DOHH2 (cell line): ENCODE measurements at regions not wholly inside any gene's neighbourhood (a gene's known extent, or its start where the extent isn't known, plus 50 kb on each side); places are given as distances from the start of the nearest gene placed in this dataset.
"Not testable (repeated sequence)": the region's sequence is repeated elsewhere in the genome, so short reads cannot be mapped to it uniquely, and the experiment has no call there.

Source experiments
- H3F3A ChIP-seq: fragments of 200-600 bp; sonication (generic), shearing (Covaris generic); 2 replicates; pipeline ENCODE4 v1.6.0; 2016; ENCODE audit warnings: antibody characterized with exemption, mild to moderate bottlenecking; ENCODE audit not compliant: control insufficient read depth, insufficient read depth
- H3K27ac ChIP-seq: fragments of 200-600 bp; sonication (generic); 2 replicates; pipeline ENCODE4 v1.5.1; 2014; ENCODE audit warnings: low read depth, mild to moderate bottlenecking, low read length, moderate library complexity
- H3K27me3 ChIP-seq: fragments of 200-600 bp; sonication (generic); 2 replicates; pipeline ENCODE4 v1.6.1; 2014; ENCODE audit warnings: mild to moderate bottlenecking, low read length, mixed read lengths; ENCODE audit not compliant: control insufficient read depth
- H3K36me3 ChIP-seq: fragments of 200-600 bp; sonication (generic); 2 replicates; pipeline ENCODE4 v1.6.1; 2014; ENCODE audit warnings: mild to moderate bottlenecking, low read length, moderate library complexity, mixed read lengths; ENCODE audit not compliant: control insufficient read depth
- H3K4me1 ChIP-seq: fragments of 200-600 bp; sonication (generic); 2 replicates; pipeline ENCODE4 v1.6.1; 2014; ENCODE audit warnings: mild to moderate bottlenecking, low read length, mixed read lengths; ENCODE audit not compliant: control insufficient read depth
- H3K4me2 ChIP-seq: fragments of 200-600 bp; sonication (generic); 2 replicates; pipeline ENCODE4 v1.6.0; 2014; ENCODE audit warnings: mild to moderate bottlenecking, low read length, moderate library complexity
- H3K4me3 ChIP-seq: fragments of 200-600 bp; sonication (generic); 2 replicates; pipeline ENCODE4 v1.5.1; 2014; ENCODE audit warnings: mild to moderate bottlenecking, low read length, mixed read lengths
- H3K79me2 ChIP-seq: fragments of 200-600 bp; sonication (generic); 2 replicates; pipeline ENCODE4 v1.6.1; 2014; ENCODE audit warnings: mild to moderate bottlenecking, low read length, mixed read lengths; ENCODE audit not compliant: control insufficient read depth
- H3K9me2 ChIP-seq: fragments of 200-600 bp; sonication (generic); replicated peaks from 2 replicates; pipeline ENCODE4 v1.6.1; 2014; ENCODE audit warnings: mild to moderate bottlenecking, low read length, mixed read lengths; ENCODE audit not compliant: control insufficient read depth
- H3K9me3 ChIP-seq: fragments of 200-600 bp; sonication (generic); 2 replicates; pipeline ENCODE4 v1.6.1; 2014; ENCODE audit warnings: antibody characterized with exemption, low read length, mixed read lengths; ENCODE audit not compliant: control insufficient read depth, insufficient read depth
- H4K20me1 ChIP-seq: fragments of 200-600 bp; sonication (generic); 2 replicates; pipeline ENCODE4 v1.6.0; 2014; ENCODE audit warnings: low read depth, mild to moderate bottlenecking, antibody characterized with exemption, low read length, moderate library complexity; ENCODE audit not compliant: control insufficient read depth, insufficient read depth
- EZH2phosphoT487 ChIP-seq: fragments of 200-600 bp; sonication (generic); IDR thresholded peaks from 2 replicates; pipeline ENCODE4 v1.6.1; 2017; ENCODE audit warnings: borderline replicate concordance, mild to moderate bottlenecking, antibody characterized with exemption, low read length, moderate library complexity, mixed read lengths
- TF ChIP-seq, protein P1 (sequence below): fragments of 200-600 bp; sonication (generic); IDR thresholded peaks from one replicate; pipeline ENCODE4 v1.5.1; 2014; ENCODE audit warnings: antibody characterized with exemption, mild to moderate bottlenecking, low read depth, low read length; ENCODE audit not compliant: poor library complexity, severe bottlenecking

DNA sequence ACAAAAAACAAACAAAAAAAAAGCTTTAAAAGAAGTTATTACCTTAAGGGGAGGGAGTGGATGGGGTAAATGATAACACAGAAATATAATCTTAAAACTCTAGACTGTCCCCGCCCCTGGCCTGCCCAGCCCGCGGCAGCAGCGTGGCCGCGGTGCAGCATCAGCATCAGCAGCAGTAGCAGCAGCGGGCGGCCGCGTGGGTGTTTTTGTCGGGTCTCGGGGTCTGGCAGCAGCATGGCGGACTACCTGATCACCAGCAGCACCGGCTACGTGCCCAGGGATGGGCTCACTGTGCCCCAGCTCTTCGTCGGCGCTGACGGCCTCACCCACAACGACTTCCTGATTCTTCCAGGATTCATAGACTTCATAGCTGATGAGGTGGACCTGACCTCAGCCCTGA lies 80.0 kb upstream of the ANKRD28 start:
- no peaks in the 10 kb centered on the region for H3K79me2 ChIP-seq
- no peaks in the 10 kb centered on the region for H3K27me3 ChIP-seq
- H3K9me3 ChIP-seq: no peaks in the 10 kb centered on the region
- H3K36me3 ChIP-seq: peaks cover 8% of the 10 kb centered on the region; the same call in 1 of the 2 replicates
- no peak overlapping the region for H3K4me3 ChIP-seq
- TF ChIP-seq, protein P1, sequence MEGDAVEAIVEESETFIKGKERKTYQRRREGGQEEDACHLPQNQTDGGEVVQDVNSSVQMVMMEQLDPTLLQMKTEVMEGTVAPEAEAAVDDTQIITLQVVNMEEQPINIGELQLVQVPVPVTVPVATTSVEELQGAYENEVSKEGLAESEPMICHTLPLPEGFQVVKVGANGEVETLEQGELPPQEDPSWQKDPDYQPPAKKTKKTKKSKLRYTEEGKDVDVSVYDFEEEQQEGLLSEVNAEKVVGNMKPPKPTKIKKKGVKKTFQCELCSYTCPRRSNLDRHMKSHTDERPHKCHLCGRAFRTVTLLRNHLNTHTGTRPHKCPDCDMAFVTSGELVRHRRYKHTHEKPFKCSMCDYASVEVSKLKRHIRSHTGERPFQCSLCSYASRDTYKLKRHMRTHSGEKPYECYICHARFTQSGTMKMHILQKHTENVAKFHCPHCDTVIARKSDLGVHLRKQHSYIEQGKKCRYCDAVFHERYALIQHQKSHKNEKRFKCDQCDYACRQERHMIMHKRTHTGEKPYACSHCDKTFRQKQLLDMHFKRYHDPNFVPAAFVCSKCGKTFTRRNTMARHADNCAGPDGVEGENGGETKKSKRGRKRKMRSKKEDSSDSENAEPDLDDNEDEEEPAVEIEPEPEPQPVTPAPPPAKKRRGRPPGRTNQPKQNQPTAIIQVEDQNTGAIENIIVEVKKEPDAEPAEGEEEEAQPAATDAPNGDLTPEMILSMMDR: no peak
- no peak for TF ChIP-seq EZH2phosphoT487
- no peaks in the 10 kb centered on the region for H4K20me1 ChIP-seq
- no peak overlapping the region for H3K4me2 ChIP-seq
- H3K9me2 ChIP-seq: no peaks in the 10 kb centered on the region
- no peak overlapping the region for H3K27ac ChIP-seq
- H3K4me1 ChIP-seq: no peaks in the 10 kb centered on the region
- H3F3A ChIP-seq: no peaks in the 10 kb centered on the region

DNA sequence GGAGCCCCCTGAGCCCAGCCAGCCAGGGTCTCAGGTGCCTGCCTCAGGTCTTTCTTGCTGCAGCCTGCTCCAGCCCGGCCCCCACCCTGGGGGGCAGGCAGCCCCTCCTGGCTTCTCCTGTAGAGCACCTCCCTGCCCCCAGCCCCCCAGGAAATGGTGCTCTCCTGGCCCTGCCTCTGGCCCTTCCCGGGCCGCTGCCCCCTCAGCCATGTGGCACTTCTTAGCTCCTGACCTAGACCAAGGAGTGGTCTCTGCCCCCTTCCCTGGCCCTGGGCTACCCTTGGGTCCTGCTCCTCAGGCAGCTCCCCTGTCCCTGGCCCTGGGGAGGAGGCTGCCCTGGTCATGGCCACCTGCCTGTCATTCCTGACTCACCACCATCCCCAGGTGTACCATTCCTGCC lies 82.0 kb upstream of the ANKRD28 start:
- H3K27me3 ChIP-seq, H3K9me3 ChIP-seq, H4K20me1 ChIP-seq, H3K4me3 ChIP-seq, H3K9me2 ChIP-seq, H3K36me3 ChIP-seq, H3K27ac ChIP-seq, H3K4me1 ChIP-seq, H3F3A ChIP-seq, H3K79me2 ChIP-seq, H3K4me2 ChIP-seq: not testable (repeated sequence)

DNA sequence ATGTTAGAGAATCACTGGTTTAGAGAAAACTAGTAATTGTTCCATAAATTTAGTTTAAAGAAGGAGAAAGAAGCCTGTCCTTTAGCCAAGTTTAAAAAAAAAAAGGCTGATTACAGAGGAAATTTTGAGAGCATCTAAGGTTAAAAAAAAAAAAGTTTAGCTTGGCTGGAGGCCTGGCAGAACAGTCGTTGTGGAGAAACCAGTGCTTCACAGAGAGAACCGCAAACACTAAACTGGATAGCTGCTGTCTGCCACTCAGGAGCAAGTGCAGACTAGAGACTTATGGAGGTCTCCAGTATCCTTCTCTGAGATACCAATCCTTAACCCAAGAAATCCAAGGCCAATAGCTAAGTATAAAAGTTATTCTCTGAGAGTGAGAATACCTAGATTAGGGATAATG lies 84.8 kb upstream of the ANKRD28 start:
- no peaks in the 10 kb centered on the region for H4K20me1 ChIP-seq
- H3K79me2 ChIP-seq: no peaks in the 10 kb centered on the region
- H3K27ac ChIP-seq: no peak overlapping the region
- H3K9me2 ChIP-seq: no peaks in the 10 kb centered on the region
- no peak overlapping the region for H3K4me2 ChIP-seq
- no peaks in the 10 kb centered on the region; the same call in 1 of the 2 replicates for H3K9me3 ChIP-seq
- TF ChIP-seq, protein P1: no peak
- TF ChIP-seq EZH2phosphoT487: no peak
- H3K36me3 ChIP-seq: peaks cover 8% of the 10 kb centered on the region; the same call in 1 of the 2 replicates
- H3K4me3 ChIP-seq: no peak overlapping the region
- H3K4me1 ChIP-seq: no peaks in the 10 kb centered on the region
- no peaks in the 10 kb centered on the region for H3K27me3 ChIP-seq
- H3F3A ChIP-seq: no peaks in the 10 kb centered on the region

DNA sequence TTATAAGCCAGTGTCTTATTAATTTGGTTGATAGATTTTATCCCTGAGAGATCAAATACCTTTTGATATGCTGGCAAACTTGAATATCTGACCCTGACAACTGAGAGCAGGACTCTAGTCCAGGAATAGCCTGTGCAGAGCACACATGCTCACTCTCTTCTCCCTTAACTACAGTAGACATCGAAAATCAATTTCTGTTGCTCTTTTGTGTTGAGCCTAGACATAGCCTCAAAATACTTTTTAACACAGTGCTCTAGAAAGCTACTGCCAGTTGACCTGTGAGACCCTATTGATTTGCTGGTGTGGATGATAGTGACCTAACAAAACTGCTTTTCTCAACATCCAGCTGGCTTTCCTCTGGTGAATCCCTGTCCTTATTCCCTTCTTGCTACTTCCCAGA lies 86.4 kb upstream of the ANKRD28 start:
- no peaks in the 10 kb centered on the region for H3K27me3 ChIP-seq
- no peak overlapping the region for H3K4me2 ChIP-seq
- H3F3A ChIP-seq: no peaks in the 10 kb centered on the region
- H4K20me1 ChIP-seq: no peaks in the 10 kb centered on the region
- no peaks in the 10 kb centered on the region for H3K36me3 ChIP-seq
- no peaks in the 10 kb centered on the region for H3K79me2 ChIP-seq
- H3K4me3 ChIP-seq: no peak overlapping the region
- no peaks in the 10 kb centered on the region for H3K4me1 ChIP-seq
- H3K9me3 ChIP-seq: no peaks in the 10 kb centered on the region; the same call in 1 of the 2 replicates
- H3K27ac ChIP-seq: no peak overlapping the region
- no peaks in the 10 kb centered on the region for H3K9me2 ChIP-seq
- TF ChIP-seq EZH2phosphoT487: no peak
- TF ChIP-seq, protein P1: no peak
